Upper lobe of left lung (tissue), 6 donors: ENCODE measurements at regions not wholly inside any gene's neighbourhood (a gene's known extent, or its start where the extent isn't known, plus 50 kb on each side); places are given as distances from the start of the nearest gene placed in this dataset.

Experiments
- ATAC-seq, 2 donors: fragments of 200-7000 bp; cut with Tn5 transposase; one replicate each; pipeline ENCODE4 v1.9.1; 2022; ENCODE audit warnings: mild to moderate bottlenecking in 2 of 2, moderate library complexity in 2 of 2; ENCODE audit not compliant: low FRiP score in 2 of 2
- DNase-seq, 2 donors: peaks; one replicate each; pipeline ENCODE4 v3.0.0-alpha.2; 2019 to 2020
- H3K27ac ChIP-seq, 4 donors: fragments of 200-600 bp; sonication (generic); one replicate each; pipeline ENCODE4 v1.5.1; 2016 to 2019
- H3K27me3 ChIP-seq, 4 donors: fragments of 200-600 bp; sonication (generic); one replicate each; pipeline ENCODE4 v1.5.1; 2017 to 2019
- H3K36me3 ChIP-seq, 4 donors: fragments of 200-600 bp; sonication (generic); one replicate each; pipeline ENCODE4 v1.5.1; 2016 to 2019
- H3K4me1 ChIP-seq, 4 donors: fragments of 200-600 bp; sonication (generic); one replicate each; pipeline ENCODE4 v1.5.1; 2018 to 2019
- H3K4me3 ChIP-seq, 4 donors: fragments of 200-600 bp; sonication (generic); one replicate each; pipeline ENCODE4 v1.5.1; 2017 to 2019; ENCODE audit warnings: mild to moderate bottlenecking in 2 of 4, moderate library complexity in 1 of 4
- H3K9me3 ChIP-seq, 4 donors: fragments of 200-600 bp; sonication (generic); one replicate each; pipeline ENCODE4 v1.5.1; 2018 to 2019
- EP300 ChIP-seq, 4 donors: sonication (generic); formaldehyde crosslinking; IDR thresholded peaks; one replicate each; pipeline ENCODE4 v1.5.1; 2017; ENCODE audit warnings: antibody characterized with exemption in 4 of 4, control low read depth in 2 of 4
- POLR2A ChIP-seq, 4 donors: fragments of 450-650 bp; IDR thresholded peaks; one replicate each; pipeline ENCODE4 v1.5.1; 2016 to 2017; ENCODE audit warnings: antibody characterized with exemption in 4 of 4, mild to moderate bottlenecking in 2 of 4
- POLR2AphosphoS5 ChIP-seq, 2 donors: sonication (generic); formaldehyde crosslinking; IDR thresholded peaks; one replicate each; pipeline ENCODE4 v1.5.1; 2017; ENCODE audit warnings: antibody characterized with exemption in 2 of 2
- WGBS, 2 donors: methylation state at CpG; one replicate each; pipeline ENCODE4 v1.1.5; 2017 to 2018; 5-methylcytosine and 5-hydroxymethylcytosine counted together
- TF ChIP-seq, protein P1 (sequence below), 6 experiments: fragments of 450-650 bp in 4 of 6; fragments of 200-600 bp in 2 of 6; sonication (generic) in 2 of 6; IDR thresholded peaks; one replicate each; pipeline ENCODE4 v1.5.1; 2016 to 2019; ENCODE audit warnings: antibody characterized with exemption in 6 of 6
- donor health status: DM: no; HTN: no; CAD: no; lungs with moderate emphysema.
- donor health status: DM: no; HTN: yes; CAD: no; lungs with severe emphysema.

DNA sequence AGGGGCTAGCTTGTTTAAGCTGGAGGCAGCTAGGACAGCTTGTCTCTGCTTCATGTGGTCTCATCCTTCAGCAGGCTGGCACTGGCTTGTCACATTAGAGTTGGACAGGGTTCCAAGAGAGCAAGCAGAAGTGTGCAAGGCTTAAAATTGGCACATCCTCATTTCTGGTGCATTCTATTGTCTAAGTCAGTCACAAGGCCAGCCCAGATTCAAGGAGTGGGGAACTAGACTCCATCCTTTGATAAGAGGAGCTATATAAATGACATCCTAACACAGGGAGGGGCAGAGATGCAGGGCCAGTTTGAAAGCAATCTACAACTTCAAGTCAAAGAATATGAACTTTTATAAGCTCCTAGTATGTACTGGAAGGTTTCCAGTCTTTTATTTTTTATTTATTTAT, 313.2 kb downstream of the PTTG2 start:
- no peak for ATAC-seq
- DNase-seq = no peak
- H3K27ac ChIP-seq = no peak overlapping the region
- peaks cover 0 to 6% (median 2%) of the 10 kb centered on the region in 4 donors for H3K4me1 ChIP-seq
- H3K27me3 ChIP-seq = no peaks in the 10 kb centered on the region
- TF ChIP-seq, protein P1, sequence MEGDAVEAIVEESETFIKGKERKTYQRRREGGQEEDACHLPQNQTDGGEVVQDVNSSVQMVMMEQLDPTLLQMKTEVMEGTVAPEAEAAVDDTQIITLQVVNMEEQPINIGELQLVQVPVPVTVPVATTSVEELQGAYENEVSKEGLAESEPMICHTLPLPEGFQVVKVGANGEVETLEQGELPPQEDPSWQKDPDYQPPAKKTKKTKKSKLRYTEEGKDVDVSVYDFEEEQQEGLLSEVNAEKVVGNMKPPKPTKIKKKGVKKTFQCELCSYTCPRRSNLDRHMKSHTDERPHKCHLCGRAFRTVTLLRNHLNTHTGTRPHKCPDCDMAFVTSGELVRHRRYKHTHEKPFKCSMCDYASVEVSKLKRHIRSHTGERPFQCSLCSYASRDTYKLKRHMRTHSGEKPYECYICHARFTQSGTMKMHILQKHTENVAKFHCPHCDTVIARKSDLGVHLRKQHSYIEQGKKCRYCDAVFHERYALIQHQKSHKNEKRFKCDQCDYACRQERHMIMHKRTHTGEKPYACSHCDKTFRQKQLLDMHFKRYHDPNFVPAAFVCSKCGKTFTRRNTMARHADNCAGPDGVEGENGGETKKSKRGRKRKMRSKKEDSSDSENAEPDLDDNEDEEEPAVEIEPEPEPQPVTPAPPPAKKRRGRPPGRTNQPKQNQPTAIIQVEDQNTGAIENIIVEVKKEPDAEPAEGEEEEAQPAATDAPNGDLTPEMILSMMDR (IDR thresholded peaks at IDR 0.05) = no peak
- TF ChIP-seq EP300 (IDR thresholded peaks at IDR 0.05) = no peak
- no peak for TF ChIP-seq POLR2A (IDR thresholded peaks at IDR 0.05)
- TF ChIP-seq POLR2AphosphoS5 (IDR thresholded peaks at IDR 0.05) = no peak
- H3K9me3 ChIP-seq = no peaks in the 10 kb centered on the region
- H3K36me3 ChIP-seq = no peaks in the 10 kb centered on the region
- H3K4me3 ChIP-seq = no peak overlapping the region

DNA sequence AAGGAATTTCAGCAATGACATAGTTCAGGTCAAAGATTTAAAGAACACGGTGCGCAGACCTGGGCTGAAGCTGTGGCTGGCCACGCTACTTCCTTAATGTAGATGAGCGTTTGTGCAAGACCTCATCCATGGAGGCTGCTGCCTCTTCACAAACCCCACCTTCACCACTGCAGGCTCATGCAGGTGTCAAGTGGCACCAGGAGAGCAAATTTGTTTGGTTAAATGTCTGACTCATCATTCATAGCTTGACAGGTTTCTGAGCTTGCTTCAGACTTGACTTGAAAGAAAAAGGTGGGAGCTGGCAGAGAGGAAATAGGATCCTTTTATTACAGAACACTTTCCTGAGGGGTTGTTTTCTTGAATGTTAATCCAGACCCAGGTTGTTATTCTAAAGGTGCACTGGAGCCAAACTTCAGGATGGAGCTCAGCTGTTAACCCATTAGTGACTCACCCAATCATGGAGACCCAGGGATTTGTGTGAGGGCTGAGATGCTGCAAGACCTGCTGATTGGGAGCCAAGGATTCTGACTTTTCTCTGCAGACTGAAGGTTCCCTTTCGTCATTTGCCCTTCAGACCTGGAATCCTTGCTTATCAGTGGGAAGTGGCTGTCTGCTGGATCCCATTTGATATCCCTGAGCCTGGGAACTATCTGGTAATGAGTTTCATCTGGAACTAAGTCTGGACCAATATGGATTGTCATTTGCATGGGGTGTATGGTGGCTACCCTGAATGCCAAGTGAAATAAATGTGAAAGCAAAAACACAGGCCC, 315.3 kb downstream of the PTTG2 start:
- Histone ChIP-seq H3K36me3 (no peaks in the 10 kb centered on the region), H3K4me1 (peaks cover 0 to 13% (median 4%) of the 10 kb centered on the region in 4 donors), H3K27ac (no peak overlapping the region), H3K9me3 (no peaks in the 10 kb centered on the region), H3K4me3 (no peak overlapping the region), H3K27me3 (no peaks in the 10 kb centered on the region)
- peak in 1 of 2 donors; percentile 39 for TF ChIP-seq POLR2AphosphoS5 (IDR thresholded peaks at IDR 0.05)
- TF ChIP-seq, protein P1 (IDR thresholded peaks at IDR 0.05) = no peak
- DNase-seq (peak in 1 of 2 donors; percentile 87), ATAC-seq (peak; percentile 57 to 85)
- WGBS, 2 donors = 61 to 66% methylated on average over 2 to 5 of the region's 5 CpGs

DNA sequence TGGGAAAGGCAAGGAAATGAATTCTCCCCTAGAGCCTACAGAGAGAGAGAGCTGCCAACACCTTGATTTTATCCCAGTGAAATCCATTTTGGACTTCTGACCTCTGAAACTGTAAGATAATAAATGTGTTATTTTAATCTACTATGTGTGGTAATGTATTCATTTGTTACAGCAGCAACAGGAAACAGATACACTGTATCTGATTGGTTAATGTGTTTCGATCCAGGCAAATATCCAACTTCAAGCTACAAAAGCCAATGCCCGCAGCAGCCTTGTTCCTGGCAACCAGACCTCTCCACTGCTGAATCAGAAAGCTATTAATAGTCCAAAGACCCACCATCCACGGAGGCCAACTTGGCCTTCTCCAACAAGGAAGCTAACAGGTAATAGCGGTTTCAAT, 318.1 kb downstream of the PTTG2 start:
- TF ChIP-seq EP300 (IDR thresholded peaks at IDR 0.05) (no peak), POLR2AphosphoS5 (IDR thresholded peaks at IDR 0.05) (no peak)
- DNase-seq (no peak), ATAC-seq (no peak)
- Histone ChIP-seq H3K9me3 (no peaks in the 10 kb centered on the region), H3K4me3 (no peak overlapping the region), H3K27ac (no peak overlapping the region), H3K4me1 (peaks cover 7 to 20% (median 8%) of the 10 kb centered on the region in 4 donors), H3K27me3 (no peaks in the 10 kb centered on the region), H3K36me3 (no peaks in the 10 kb centered on the region)
- WGBS, 2 donors = 63 to 75% methylated on average over 3 to 4 of the region's 4 CpGs

DNA sequence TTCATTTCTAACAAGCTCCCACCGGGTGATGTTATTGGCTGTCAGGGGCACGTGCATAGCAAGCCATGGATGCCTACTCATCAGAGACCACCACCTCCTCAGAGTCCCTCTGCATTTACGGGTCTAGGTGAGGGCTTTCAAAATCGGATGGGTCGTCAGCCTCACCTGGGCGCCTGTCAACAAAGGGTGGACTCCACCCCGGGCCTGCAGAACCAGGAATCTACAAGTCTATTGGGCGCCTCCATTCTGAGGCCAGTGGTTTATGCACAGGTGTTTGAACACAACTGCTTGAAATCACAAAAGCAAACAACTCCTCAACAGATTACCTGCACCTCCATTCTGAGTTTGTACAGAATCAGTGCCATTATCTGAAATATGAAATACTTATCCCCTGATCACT, 318.9 kb downstream of the PTTG2 start:
- no peaks in the 10 kb centered on the region for H3K9me3 ChIP-seq
- no peak overlapping the region for H3K4me3 ChIP-seq
- H3K27ac ChIP-seq = no peak overlapping the region
- ATAC-seq (no peak), DNase-seq (no peak)
- H3K27me3 ChIP-seq = no peaks in the 10 kb centered on the region
- H3K4me1 ChIP-seq = peaks cover 7 to 20% (median 8%) of the 10 kb centered on the region in 4 donors
- 87 to 93% methylated on average over 8 of the region's 8 CpGs for WGBS, 2 donors
- no peaks in the 10 kb centered on the region for H3K36me3 ChIP-seq
- no peak for TF ChIP-seq EP300 (IDR thresholded peaks at IDR 0.05)
- TF ChIP-seq POLR2AphosphoS5 (IDR thresholded peaks at IDR 0.05) = no peak
- TF ChIP-seq, protein P1 (IDR thresholded peaks at IDR 0.05) = no peak
- no peak for TF ChIP-seq POLR2A (IDR thresholded peaks at IDR 0.05)

DNA sequence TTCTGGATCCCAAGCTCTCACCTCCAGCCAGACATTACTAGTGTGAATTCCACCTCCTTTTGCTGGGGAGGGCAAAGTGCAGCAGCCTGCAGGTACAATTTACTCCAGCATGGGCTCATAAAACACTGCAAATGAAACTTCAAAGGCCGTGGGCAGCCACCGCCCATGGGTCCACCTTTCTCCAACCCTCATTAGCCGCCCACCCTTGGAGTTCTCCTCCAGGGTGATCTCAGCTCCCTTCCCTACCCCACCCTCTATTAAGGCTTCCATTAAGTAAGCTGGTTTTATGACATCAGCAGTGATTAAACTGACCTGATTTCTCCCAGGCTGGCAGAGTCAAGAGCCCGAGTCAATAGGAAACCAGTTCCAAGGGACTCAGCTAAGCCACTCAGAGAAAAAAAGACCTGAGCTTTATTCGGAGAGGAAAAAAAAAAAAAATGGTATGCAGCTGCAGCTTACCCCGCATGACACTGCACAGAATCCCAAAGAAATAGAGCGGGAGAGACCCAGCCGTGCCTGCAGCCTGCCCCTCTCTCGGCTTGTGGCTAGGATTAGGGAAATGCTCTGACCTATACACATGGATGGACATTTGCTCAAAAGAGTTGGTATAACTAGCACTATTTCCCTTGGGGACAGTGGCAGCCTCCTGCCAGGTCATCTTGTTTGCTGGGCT, 319.6 kb downstream of the PTTG2 start:
- no peaks in the 10 kb centered on the region for H3K36me3 ChIP-seq
- TF ChIP-seq POLR2AphosphoS5 (IDR thresholded peaks at IDR 0.05) = no peak
- TF ChIP-seq, protein P1 (IDR thresholded peaks at IDR 0.05) = no peak
- no peak for TF ChIP-seq POLR2A (IDR thresholded peaks at IDR 0.05)
- no peak for TF ChIP-seq EP300 (IDR thresholded peaks at IDR 0.05)
- H3K4me3 ChIP-seq = no peak overlapping the region
- peak in 1 of 2 donors; percentile 53 for DNase-seq
- H3K4me1 ChIP-seq = peaks cover 7 to 20% (median 8%) of the 10 kb centered on the region in 4 donors
- WGBS, 2 donors = 69 to 79% methylated on average over 9 of the region's 9 CpGs
- H3K27me3 ChIP-seq = no peaks in the 10 kb centered on the region
- H3K27ac ChIP-seq = no peak overlapping the region
- no peaks in the 10 kb centered on the region for H3K9me3 ChIP-seq
- ATAC-seq = peak; percentile 55 to 74
